GM12864 (cell line): ENCODE measurements at regions not wholly inside any gene's neighbourhood (a gene's known extent, or its start where the extent isn't known, plus 50 kb on each side); places are given as distances from the start of the nearest gene placed in this dataset.
A peak's percentile ranks its signal among the peaks of the same experiment; 100 is the strongest.

Experiments used
- DNase-seq: peaks from one replicate; pipeline ENCODE4 v3.0.0-alpha.2; 2011; ENCODE audit warnings: low read depth
- H3K4me3 ChIP-seq: 2 replicates; pipeline ENCODE4 v1.5.1; 2011; ENCODE audit warnings: mild to moderate bottlenecking, low read depth, low read length, control low read depth
- TF ChIP-seq, protein P1 (sequence below): IDR thresholded peaks from 2 replicates; pipeline ENCODE4 v1.5.1; 2011; ENCODE audit warnings: low read depth, mild to moderate bottlenecking, moderate library complexity, low read length, control low read depth, inconsistent platforms; ENCODE audit errors: missing control alignments

DNA sequence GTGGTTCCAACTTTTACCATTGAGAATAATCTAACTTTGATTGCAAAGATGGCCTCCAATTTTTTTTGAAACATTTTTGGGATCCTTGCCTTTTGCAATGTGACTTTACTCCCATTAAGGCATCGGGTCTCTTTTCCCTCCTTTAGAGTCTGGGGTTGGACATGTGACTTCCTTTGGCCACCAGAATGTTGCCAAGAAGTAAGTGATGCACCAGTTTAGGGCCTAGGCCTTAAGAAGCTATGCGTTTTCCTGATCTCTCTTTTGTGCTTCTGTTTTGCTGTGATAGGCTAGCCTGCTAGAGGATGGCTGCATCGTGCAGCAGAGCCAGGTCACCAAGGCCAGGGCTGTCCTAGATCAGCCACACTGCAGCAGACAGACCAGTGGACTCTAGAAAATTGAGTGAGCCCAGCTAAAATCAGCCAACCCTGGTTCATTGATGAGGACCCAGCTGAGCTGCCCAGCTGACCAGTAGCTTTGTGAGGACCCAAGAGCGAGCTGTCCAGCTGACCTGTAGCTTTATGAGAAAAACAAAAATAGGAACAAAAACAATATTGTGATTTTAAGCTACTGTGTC lies 594.0 kb upstream of the JAG1 start:
- no peak overlapping the region for H3K4me3 ChIP-seq
- DNase-seq: no peak
- TF ChIP-seq, protein P1, sequence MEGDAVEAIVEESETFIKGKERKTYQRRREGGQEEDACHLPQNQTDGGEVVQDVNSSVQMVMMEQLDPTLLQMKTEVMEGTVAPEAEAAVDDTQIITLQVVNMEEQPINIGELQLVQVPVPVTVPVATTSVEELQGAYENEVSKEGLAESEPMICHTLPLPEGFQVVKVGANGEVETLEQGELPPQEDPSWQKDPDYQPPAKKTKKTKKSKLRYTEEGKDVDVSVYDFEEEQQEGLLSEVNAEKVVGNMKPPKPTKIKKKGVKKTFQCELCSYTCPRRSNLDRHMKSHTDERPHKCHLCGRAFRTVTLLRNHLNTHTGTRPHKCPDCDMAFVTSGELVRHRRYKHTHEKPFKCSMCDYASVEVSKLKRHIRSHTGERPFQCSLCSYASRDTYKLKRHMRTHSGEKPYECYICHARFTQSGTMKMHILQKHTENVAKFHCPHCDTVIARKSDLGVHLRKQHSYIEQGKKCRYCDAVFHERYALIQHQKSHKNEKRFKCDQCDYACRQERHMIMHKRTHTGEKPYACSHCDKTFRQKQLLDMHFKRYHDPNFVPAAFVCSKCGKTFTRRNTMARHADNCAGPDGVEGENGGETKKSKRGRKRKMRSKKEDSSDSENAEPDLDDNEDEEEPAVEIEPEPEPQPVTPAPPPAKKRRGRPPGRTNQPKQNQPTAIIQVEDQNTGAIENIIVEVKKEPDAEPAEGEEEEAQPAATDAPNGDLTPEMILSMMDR: no peak

DNA sequence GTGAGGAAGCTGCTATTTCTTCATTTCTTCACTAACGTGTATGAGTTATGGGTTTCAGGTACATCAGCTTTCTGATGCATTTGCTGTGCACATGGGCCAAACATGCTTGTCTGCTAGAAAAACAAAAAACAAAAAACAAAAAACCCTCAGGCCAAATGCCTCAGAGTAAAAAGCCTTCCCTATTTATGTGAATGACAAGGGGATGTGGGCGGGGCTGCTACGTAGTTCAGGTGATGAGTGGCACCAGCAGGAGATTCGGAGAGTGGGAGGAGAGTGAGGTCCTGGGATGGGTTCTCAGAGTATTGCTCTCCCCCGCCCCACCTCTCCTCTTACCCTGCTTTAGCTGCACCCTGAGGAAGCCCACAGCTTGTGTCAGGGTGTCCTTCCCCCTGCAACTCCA lies 596.8 kb upstream of the JAG1 start:
- H3K4me3 ChIP-seq: no peak overlapping the region
- no peak for DNase-seq
- TF ChIP-seq, protein P1: no peak

DNA sequence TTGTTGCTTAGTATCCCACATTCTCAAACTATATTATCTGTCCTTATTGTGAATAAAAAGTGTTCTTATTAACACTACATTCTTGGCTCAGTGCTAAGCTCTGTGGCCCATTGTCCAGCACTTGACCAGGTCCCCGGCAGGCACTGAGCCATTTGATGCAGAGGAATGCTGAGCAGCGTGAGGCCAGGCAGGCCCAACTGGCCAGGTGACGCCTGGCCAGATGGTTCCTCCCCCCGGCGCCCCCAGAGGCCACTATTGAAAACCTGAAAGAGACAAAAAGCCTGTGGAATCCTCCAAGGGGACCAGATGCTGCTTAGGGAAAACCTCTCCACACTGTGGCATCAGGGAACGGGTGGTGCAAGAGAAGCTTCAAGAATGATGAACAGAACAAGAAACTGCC lies 597.5 kb upstream of the JAG1 start:
- TF ChIP-seq, protein P1: peak; percentile 13
- DNase-seq: no peak
- no peak overlapping the region for H3K4me3 ChIP-seq

DNA sequence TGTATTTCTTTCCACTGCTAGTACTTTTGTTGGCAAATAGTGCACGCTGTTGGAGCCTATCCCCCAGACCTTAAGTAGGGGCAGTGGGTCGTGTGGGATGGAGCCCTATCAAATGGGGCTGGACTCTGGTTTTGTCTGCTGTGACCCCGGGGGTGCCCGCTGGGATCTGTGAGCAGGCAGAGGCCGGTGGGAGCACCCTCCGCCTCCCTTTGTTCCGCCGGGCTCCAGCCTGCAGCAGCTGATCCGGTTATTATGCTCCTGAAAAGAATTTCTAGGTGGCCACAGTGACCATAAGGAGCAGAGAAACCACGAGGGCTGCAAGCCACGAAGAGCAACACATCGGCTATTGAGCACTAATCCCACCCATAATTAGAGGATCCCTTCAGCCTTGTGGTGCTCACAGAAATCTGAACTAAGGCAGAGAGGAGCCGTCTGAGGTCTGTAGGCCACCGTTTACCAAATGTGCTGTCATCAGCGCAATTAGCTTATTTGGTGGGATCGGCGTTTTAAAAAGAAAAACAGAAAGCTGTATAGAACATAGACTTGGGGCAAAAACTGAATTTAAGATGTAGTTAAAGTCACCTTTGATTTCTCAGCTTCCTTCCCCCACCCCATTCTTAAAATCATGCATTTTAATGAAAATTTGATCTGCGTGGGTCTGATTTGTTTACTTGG lies 598.3 kb upstream of the JAG1 start:
- TF ChIP-seq, protein P1: no peak
- DNase-seq: no peak
- H3K4me3 ChIP-seq: no peak overlapping the region

DNA sequence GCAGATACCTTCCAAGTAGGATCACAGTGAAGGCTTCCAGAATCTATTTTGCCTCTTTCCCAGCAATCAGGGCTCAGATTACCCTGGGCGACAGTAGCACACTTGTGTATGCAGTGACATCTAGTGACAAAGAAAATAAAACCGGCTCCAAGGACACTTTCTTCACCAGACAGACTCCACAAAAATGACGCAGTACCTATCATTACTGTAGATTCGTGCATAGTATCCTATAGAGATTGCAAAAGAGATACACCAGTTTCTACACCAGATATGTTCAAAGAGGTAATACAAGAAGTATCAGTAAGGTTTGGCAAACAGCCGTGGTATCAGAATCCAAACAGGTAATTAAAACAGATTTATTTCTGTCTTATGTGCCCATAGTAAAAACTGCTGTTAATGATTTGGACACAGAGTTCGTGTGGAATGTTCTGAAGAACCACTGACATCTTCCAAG lies 600.4 kb upstream of the JAG1 start:
- DNase-seq: no peak
- TF ChIP-seq, protein P1: peak; percentile 47

DNA sequence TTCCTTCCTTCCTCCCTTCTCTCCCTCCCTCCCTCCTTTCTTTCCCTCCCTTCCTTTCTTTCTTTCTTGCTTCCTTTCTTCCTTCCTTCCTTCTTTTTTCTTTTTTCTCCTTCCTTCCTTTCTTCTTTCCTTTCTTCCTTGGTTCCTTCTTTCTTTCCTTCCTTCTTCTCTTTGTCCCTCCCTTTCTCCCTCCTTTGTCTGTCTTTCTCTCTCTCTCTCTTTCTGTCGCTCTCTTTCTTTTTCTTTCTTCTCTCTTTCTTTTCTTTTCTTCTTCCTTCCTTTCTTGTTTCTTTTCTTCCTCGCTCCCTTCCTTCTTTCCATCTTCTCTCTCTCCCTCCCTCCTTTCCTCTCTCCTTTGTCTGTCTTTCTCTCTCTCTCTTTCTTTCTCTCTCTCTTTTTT lies 601.9 kb upstream of the JAG1 start:
- H3K4me3 ChIP-seq: no peak overlapping the region
- TF ChIP-seq, protein P1: no peak
- no peak for DNase-seq

More for the DNA sequence above, 600.4 kb upstream of the JAG1 start:
- no peak overlapping the region for H3K4me3 ChIP-seq

DNA sequence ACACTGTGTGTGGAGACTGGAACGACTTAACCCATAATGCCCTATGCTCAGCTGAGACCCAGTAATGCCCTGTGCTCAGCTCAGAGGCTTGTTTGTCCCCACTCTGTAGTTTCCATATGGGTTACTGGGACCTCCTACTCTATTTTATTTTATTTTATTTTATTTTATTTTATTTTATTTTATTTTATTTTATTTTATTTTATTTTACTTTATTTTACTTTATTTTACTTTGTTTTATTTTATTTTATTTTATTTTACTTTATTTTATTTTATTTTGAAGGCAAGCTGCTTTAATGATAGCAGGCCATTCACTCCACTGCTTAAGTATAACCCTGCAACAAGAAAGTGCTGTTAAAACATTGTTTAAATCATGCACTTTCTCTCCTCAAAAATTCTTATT lies 603.4 kb upstream of the JAG1 start:
- DNase-seq: no peak
- H3K4me3 ChIP-seq: no peak overlapping the region
- TF ChIP-seq, protein P1: no peak
